ENCODE measurements at regions not wholly inside any gene's neighbourhood (a gene's known extent, or its start where the extent isn't known, plus 50 kb on each side); places are given as distances from the start of the nearest gene placed in this dataset.
A peak's percentile ranks its signal among the peaks of the same experiment; 100 is the strongest.

GRCh38 chr9:2465516-2465915 is 156.1 kb upstream of the VLDLR start:
- no peak for DNase-seq

GRCh38 chr9:2465921-2466460 is 155.6 kb upstream of the VLDLR start:
- no peak for DNase-seq

GRCh38 chr9:2466703-2467102 is 154.9 kb upstream of the VLDLR start:
- no peak for DNase-seq

- peak; percentile 3 to 10 for DNase-seq
Measured at GRCh38 chr9:2469681-2470221, 151.8 kb upstream of the VLDLR start.

- no peak for DNase-seq
Measured at GRCh38 chr9:2473681-2474080, 147.9 kb upstream of the VLDLR start.

- no peak for DNase-seq
Measured at GRCh38 chr9:2477755-2478154, 143.8 kb upstream of the VLDLR start.

- DNase-seq = no peak
Measured at GRCh38 chr9:2478421-2478820, 143.2 kb upstream of the VLDLR start.

- DNase-seq = no peak
Measured at GRCh38 chr9:2479056-2479565, 142.5 kb upstream of the VLDLR start.

GRCh38 chr9:2480255-2480837 is 141.2 kb upstream of the VLDLR start:
- DNase-seq = no peak

GRCh38 chr9:2481216-2481615 is 140.4 kb upstream of the VLDLR start:
- no peak for DNase-seq

- no peak for DNase-seq
Measured at GRCh38 chr9:2486988-2487387, 134.6 kb upstream of the VLDLR start.

- no peak for DNase-seq
Measured at GRCh38 chr9:2489838-2490314, 131.7 kb upstream of the VLDLR start.

- DNase-seq = no peak
Measured at GRCh38 chr9:2492161-2492560, 129.4 kb upstream of the VLDLR start.

GRCh38 chr9:2493109-2493508 is 128.5 kb upstream of the VLDLR start:
- DNase-seq = no peak

GRCh38 chr9:2493529-2493928 is 128.1 kb upstream of the VLDLR start:
- no peak for DNase-seq

GRCh38 chr9:2494562-2494961 is 127.0 kb upstream of the VLDLR start:
- no peak for DNase-seq

- no peak for DNase-seq
Measured at GRCh38 chr9:2495221-2496005, 126.2 kb upstream of the VLDLR start.

- DNase-seq = no peak
Measured at GRCh38 chr9:2496169-2496568, 125.4 kb upstream of the VLDLR start.

- DNase-seq = no peak
Measured at GRCh38 chr9:2496934-2497333, 124.7 kb upstream of the VLDLR start.

- DNase-seq = no peak
Measured at GRCh38 chr9:2497666-2498400, 123.8 kb upstream of the VLDLR start.

- DNase-seq = no peak
Measured at GRCh38 chr9:2502210-2502609, 119.4 kb upstream of the VLDLR start.

GRCh38 chr9:2502760-2503159 is 118.8 kb upstream of the VLDLR start:
- no peak for DNase-seq

GRCh38 chr9:2506321-2506720 is 115.3 kb upstream of the VLDLR start:
- no peak for DNase-seq

Measured in activated CD4-positive, alpha-beta T cell treated with anti-CD3 and anti-CD28 coated beads, Interleukin-2, amount 50 U/mL, for 48 hours (primary cell).